ENCODE measurements at regions not wholly inside any gene's neighbourhood (a gene's known extent, or its start where the extent isn't known, plus 50 kb on each side); places are given as distances from the start of the nearest gene placed in this dataset.

- FAIRE-seq (no peak), DNase-seq (peak in 3 of 5 donors; percentile 13 to 42 (median 19))
- Histone ChIP-seq H3K4me1 (ENCODE audit: control insufficient read depth in 2 of 3, insufficient read depth in 2 of 3, low read depth in 1 of 3, low read length in 3 of 3) (no peaks in the 10 kb centered on the region), H3K27ac (ENCODE audit: low read depth in 2 of 2, low read length in 2 of 2) (no peak overlapping the region), H3K9ac (ENCODE audit: low read length in 3 of 3) (no peak overlapping the region), H3K36me3 (ENCODE audit: control insufficient read depth in 2 of 3, insufficient read depth in 3 of 3, low read length in 3 of 3) (no peaks in the 10 kb centered on the region), H3K4me3 (ENCODE audit: low read length in 3 of 3) (no peak overlapping the region), H3K27me3 (ENCODE audit: control insufficient read depth, insufficient read depth, low read length) (no peaks in the 10 kb centered on the region), H3K9me3 (ENCODE audit: control insufficient read depth in 2 of 3, insufficient read depth in 1 of 3, low read length in 3 of 3) (no peaks in the 10 kb centered on the region)
- TF ChIP-seq, protein P1, sequence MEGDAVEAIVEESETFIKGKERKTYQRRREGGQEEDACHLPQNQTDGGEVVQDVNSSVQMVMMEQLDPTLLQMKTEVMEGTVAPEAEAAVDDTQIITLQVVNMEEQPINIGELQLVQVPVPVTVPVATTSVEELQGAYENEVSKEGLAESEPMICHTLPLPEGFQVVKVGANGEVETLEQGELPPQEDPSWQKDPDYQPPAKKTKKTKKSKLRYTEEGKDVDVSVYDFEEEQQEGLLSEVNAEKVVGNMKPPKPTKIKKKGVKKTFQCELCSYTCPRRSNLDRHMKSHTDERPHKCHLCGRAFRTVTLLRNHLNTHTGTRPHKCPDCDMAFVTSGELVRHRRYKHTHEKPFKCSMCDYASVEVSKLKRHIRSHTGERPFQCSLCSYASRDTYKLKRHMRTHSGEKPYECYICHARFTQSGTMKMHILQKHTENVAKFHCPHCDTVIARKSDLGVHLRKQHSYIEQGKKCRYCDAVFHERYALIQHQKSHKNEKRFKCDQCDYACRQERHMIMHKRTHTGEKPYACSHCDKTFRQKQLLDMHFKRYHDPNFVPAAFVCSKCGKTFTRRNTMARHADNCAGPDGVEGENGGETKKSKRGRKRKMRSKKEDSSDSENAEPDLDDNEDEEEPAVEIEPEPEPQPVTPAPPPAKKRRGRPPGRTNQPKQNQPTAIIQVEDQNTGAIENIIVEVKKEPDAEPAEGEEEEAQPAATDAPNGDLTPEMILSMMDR (IDR thresholded peaks at IDR 0.05; ENCODE audit: borderline replicate concordance, extremely low read depth, insufficient read depth): no peak
- intact Hi-C loops (cut with DNase I): no loop called here
Observed at GRCh38 chr5:68872088-68872839, 221.6 kb upstream of the SLC30A5 start.

DNA sequence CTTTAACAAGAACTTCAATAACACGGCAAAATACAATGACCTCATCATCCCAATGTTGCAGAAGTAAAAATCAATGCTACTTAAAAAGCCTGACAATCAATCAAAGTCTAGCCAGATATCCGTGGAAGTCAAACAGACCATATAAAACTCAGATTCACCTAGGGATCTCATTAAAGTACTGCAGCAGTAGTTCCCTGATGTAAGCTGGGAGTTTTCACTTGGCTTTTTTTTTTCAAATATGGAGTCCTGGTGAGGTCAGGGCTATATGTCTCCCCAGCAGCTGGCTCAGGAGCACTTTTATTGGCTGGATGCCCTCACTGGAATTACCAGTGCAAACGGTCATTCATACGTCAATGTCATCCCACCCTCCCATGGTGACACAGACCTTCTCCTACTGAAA, 220.6 kb upstream of the SLC30A5 start:
- no peaks in the 10 kb centered on the region for H3K4me1 ChIP-seq (ENCODE audit: control insufficient read depth in 2 of 3, insufficient read depth in 2 of 3, low read depth in 1 of 3, low read length in 3 of 3)
- no peak overlapping the region for H3K4me3 ChIP-seq (ENCODE audit: low read length in 3 of 3)
- no peak overlapping the region for H3K9ac ChIP-seq (ENCODE audit: low read length in 3 of 3)
- H3K36me3 ChIP-seq (ENCODE audit: control insufficient read depth in 2 of 3, insufficient read depth in 3 of 3, low read length in 3 of 3): no peaks in the 10 kb centered on the region
- intact Hi-C loops (cut with DNase I): no loop called here
- no peak overlapping the region for H3K27ac ChIP-seq (ENCODE audit: low read depth in 2 of 2, low read length in 2 of 2)
- no peaks in the 10 kb centered on the region for H3K27me3 ChIP-seq (ENCODE audit: control insufficient read depth, insufficient read depth, low read length)
- TF ChIP-seq, protein P1 (IDR thresholded peaks at IDR 0.05; ENCODE audit: borderline replicate concordance, extremely low read depth, insufficient read depth): no peak
- H3K9me3 ChIP-seq (ENCODE audit: control insufficient read depth in 2 of 3, insufficient read depth in 1 of 3, low read length in 3 of 3): no peaks in the 10 kb centered on the region
- no peak for FAIRE-seq
- DNase-seq: peak in 2 of 5 donors; percentile 16 to 50

DNA sequence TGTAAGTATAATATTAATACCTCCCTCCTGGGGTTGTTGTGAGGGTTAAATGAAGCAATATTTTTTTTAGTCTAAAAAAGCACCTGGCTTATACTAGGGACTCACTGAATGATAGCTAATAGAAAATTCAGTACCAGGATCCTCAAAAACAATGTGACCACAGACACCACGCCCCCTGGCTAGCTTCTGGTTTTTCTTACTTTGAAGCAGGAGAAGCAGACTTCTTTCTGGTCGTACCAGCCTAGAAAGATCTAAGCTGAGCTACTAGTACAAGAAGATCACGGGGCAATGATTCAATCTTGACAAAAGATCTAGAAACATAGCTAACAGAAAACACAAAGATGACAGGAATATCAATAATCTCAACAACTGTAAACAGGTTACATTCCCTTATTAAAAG, 218.5 kb upstream of the SLC30A5 start:
- Histone ChIP-seq H3K4me3 (ENCODE audit: low read length in 3 of 3) (no peak overlapping the region), H3K27me3 (ENCODE audit: control insufficient read depth, insufficient read depth, low read length) (no peaks in the 10 kb centered on the region), H3K9ac (ENCODE audit: low read length in 3 of 3) (no peak overlapping the region), H3K4me1 (ENCODE audit: control insufficient read depth in 2 of 3, insufficient read depth in 2 of 3, low read depth in 1 of 3, low read length in 3 of 3) (no peaks in the 10 kb centered on the region), H3K27ac (ENCODE audit: low read depth in 2 of 2, low read length in 2 of 2) (no peak overlapping the region), H3K36me3 (ENCODE audit: control insufficient read depth in 2 of 3, insufficient read depth in 3 of 3, low read length in 3 of 3) (no peaks in the 10 kb centered on the region), H3K9me3 (ENCODE audit: control insufficient read depth in 2 of 3, insufficient read depth in 1 of 3, low read length in 3 of 3) (no peaks in the 10 kb centered on the region)
- TF ChIP-seq, protein P1 (IDR thresholded peaks at IDR 0.05; ENCODE audit: borderline replicate concordance, extremely low read depth, insufficient read depth): no peak
- intact Hi-C loops (cut with DNase I): no loop called here
- DNase-seq (no peak), FAIRE-seq (no peak)

Measured in kidney (tissue), 13 donors.